ENCODE measurements at regions not wholly inside any gene's neighbourhood (a gene's known extent, or its start where the extent isn't known, plus 50 kb on each side); places are given as distances from the start of the nearest gene placed in this dataset.

DNA sequence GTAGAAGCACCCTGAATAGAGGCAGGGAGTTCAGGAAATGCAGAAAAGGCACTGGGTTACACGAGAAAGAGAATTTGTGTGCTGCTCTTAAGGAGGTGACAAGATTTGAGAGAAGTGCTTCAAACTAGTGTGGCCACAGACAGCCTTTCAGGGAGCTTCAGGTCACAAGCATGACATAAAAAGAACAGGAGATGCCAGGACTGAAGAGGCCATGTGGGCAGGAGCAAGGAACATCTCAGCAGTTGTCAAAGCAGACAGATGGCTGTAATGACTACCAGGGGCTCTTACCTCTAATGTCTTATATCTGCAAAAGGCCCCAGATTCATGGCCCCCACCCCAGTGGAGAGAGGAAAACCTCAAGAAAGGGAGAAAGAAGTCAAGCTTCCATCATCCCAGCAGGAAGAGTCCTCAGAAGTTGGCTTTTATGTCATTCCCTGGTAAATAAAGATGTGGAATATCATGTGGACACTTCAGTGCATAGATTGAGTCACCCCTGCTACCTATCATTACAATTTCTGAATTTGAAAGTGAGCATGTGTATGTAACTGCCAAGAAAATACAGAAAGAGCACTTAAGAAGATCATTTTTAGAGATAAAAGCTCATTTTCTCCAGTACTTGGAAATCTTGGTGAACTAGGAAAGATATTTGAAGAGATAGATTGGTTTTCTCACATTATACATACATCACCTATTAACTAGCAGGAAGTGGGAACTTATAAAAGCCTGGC, 214.4 kb upstream of the RORB start:
- Mint-ChIP-seq H3K27me3 (ENCODE audit: insufficient read depth, low read depth, poor library complexity) (peaks cover 4% of the 10 kb centered on the region), H3K36me3 (ENCODE audit: low read depth) (no peaks in the 10 kb centered on the region; the same call in 2 of the 3 replicates), H3K9me3 (no peaks in the 10 kb centered on the region; the same call in 2 of the 3 replicates), H3K4me3 (no peak overlapping the region), H3K4me1 (peaks cover 6% of the 10 kb centered on the region), H3K27ac (no peak overlapping the region)
- Histone ChIP-seq H3K4me1 (ENCODE audit: insufficient read depth) (peaks cover 4% of the 10 kb centered on the region; the same call in 1 of the 2 replicates), H3F3A (replicated peaks; ENCODE audit: low read depth) (no peaks in the 10 kb centered on the region), H3K4me2 (no peak overlapping the region), H3K9me2 (ENCODE audit: insufficient read depth) (no peaks in the 10 kb centered on the region), H3K27ac (ENCODE audit: low read depth) (no peak overlapping the region), H3K36me3 (ENCODE audit: insufficient read depth) (no peaks in the 10 kb centered on the region), H3K4me3 (no peak overlapping the region), H4K20me1 (replicated peaks; ENCODE audit: insufficient read depth) (no peaks in the 10 kb centered on the region), H3K27me3 (ENCODE audit: insufficient read depth) (no peaks in the 10 kb centered on the region), H3K79me2 (replicated peaks; ENCODE audit: insufficient read depth) (no peaks in the 10 kb centered on the region), H2AFZ (no peak overlapping the region)
- DNase-seq (ENCODE audit: low spot score) (no peak), ATAC-seq (no peak)
- no peak for TF ChIP-seq EZH2 (IDR thresholded peaks at IDR 0.05; ENCODE audit: low read depth, unreplicated experiment)
- no peak for TF ChIP-seq STAT1 (IDR thresholded peaks at IDR 0.05; ENCODE audit: unreplicated experiment)
- TF ChIP-seq EZH2phosphoT487 (IDR thresholded peaks at IDR 0.05; ENCODE audit: unreplicated experiment), result no peak

GRCh38 chr9:74284581-74285450, 212.3 kb upstream of the RORB start:
- H3K9me2 ChIP-seq (ENCODE audit: insufficient read depth), result no peaks in the 10 kb centered on the region
- DNase-seq (ENCODE audit: low spot score) (no peak), ATAC-seq (no peak; the same call in 2 of the 3 replicates)
- H3K4me3 ChIP-seq, result no peak overlapping the region
- H3K4me1 Mint-ChIP-seq, result peaks cover 11% of the 10 kb centered on the region
- no peak overlapping the region for H3K27ac Mint-ChIP-seq
- H3K9me3 Mint-ChIP-seq, result no peaks in the 10 kb centered on the region
- H3K27ac ChIP-seq (ENCODE audit: low read depth), result no peak overlapping the region
- no peaks in the 10 kb centered on the region for H3F3A ChIP-seq (replicated peaks; ENCODE audit: low read depth)
- H3K36me3 Mint-ChIP-seq (ENCODE audit: low read depth), result no peaks in the 10 kb centered on the region
- H3K4me2 ChIP-seq, result no peak overlapping the region
- H3K36me3 ChIP-seq (ENCODE audit: insufficient read depth), result no peaks in the 10 kb centered on the region
- H3K4me1 ChIP-seq (ENCODE audit: insufficient read depth), result peaks cover 6% of the 10 kb centered on the region; the same call in 1 of the 2 replicates
- H4K20me1 ChIP-seq (replicated peaks; ENCODE audit: insufficient read depth), result no peaks in the 10 kb centered on the region
- no peak overlapping the region for H2AFZ ChIP-seq
- H3K27me3 Mint-ChIP-seq (ENCODE audit: insufficient read depth, low read depth, poor library complexity), result peaks cover 4% of the 10 kb centered on the region
- H3K4me3 Mint-ChIP-seq, result no peak overlapping the region
- H3K27me3 ChIP-seq (ENCODE audit: insufficient read depth), result no peaks in the 10 kb centered on the region
- H3K79me2 ChIP-seq (replicated peaks; ENCODE audit: insufficient read depth), result no peaks in the 10 kb centered on the region
- no peak for TF ChIP-seq ZNF331 (CRISPR knock-in tag; IDR thresholded peaks at IDR 0.05; ENCODE audit: low read depth)
- TF ChIP-seq ZNF114 (CRISPR knock-in tag; IDR thresholded peaks at IDR 0.05), result no peak
- TF ChIP-seq EZH2phosphoT487 (IDR thresholded peaks at IDR 0.05; ENCODE audit: unreplicated experiment), result no peak
- no peak for TF ChIP-seq NANOG (IDR thresholded peaks at IDR 0.05; ENCODE audit: borderline replicate concordance)
- TF ChIP-seq, protein P1, sequence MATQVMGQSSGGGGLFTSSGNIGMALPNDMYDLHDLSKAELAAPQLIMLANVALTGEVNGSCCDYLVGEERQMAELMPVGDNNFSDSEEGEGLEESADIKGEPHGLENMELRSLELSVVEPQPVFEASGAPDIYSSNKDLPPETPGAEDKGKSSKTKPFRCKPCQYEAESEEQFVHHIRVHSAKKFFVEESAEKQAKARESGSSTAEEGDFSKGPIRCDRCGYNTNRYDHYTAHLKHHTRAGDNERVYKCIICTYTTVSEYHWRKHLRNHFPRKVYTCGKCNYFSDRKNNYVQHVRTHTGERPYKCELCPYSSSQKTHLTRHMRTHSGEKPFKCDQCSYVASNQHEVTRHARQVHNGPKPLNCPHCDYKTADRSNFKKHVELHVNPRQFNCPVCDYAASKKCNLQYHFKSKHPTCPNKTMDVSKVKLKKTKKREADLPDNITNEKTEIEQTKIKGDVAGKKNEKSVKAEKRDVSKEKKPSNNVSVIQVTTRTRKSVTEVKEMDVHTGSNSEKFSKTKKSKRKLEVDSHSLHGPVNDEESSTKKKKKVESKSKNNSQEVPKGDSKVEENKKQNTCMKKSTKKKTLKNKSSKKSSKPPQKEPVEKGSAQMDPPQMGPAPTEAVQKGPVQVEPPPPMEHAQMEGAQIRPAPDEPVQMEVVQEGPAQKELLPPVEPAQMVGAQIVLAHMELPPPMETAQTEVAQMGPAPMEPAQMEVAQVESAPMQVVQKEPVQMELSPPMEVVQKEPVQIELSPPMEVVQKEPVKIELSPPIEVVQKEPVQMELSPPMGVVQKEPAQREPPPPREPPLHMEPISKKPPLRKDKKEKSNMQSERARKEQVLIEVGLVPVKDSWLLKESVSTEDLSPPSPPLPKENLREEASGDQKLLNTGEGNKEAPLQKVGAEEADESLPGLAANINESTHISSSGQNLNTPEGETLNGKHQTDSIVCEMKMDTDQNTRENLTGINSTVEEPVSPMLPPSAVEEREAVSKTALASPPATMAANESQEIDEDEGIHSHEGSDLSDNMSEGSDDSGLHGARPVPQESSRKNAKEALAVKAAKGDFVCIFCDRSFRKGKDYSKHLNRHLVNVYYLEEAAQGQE (IDR thresholded peaks at IDR 0.05; ENCODE audit: unreplicated experiment), result no peak
- TF ChIP-seq, protein P2, sequence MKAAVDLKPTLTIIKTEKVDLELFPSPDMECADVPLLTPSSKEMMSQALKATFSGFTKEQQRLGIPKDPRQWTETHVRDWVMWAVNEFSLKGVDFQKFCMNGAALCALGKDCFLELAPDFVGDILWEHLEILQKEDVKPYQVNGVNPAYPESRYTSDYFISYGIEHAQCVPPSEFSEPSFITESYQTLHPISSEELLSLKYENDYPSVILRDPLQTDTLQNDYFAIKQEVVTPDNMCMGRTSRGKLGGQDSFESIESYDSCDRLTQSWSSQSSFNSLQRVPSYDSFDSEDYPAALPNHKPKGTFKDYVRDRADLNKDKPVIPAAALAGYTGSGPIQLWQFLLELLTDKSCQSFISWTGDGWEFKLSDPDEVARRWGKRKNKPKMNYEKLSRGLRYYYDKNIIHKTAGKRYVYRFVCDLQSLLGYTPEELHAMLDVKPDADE (IDR thresholded peaks at IDR 0.05), result no peak
- TF ChIP-seq EZH2 (IDR thresholded peaks at IDR 0.05; ENCODE audit: low read depth, unreplicated experiment), result no peak
- no peak for TF ChIP-seq CTCF (conservative IDR thresholded peaks at IDR 0.05; ENCODE audit: low read depth in 2 of 2)
- no peak for TF ChIP-seq STAT1 (IDR thresholded peaks at IDR 0.05; ENCODE audit: unreplicated experiment)
- no peak for TF ChIP-seq POLR2AphosphoS5 (IDR thresholded peaks at IDR 0.05; ENCODE audit: low read depth)
